PC-3 (cell line): ENCODE measurements at regions not wholly inside any gene's neighbourhood (a gene's known extent, or its start where the extent isn't known, plus 50 kb on each side); places are given as distances from the start of the nearest gene placed in this dataset.

Experiments
- EZH2 ChIP-seq: fragments of 300-600 bp; sonication (generic); IDR thresholded peaks from one replicate; pipeline ENCODE4 v1.6.1; 2017; ENCODE audit warnings: antibody characterized with exemption, mild to moderate bottlenecking, low read length; ENCODE audit not compliant: unreplicated experiment
- EZH2phosphoT487 ChIP-seq: fragments of 300-600 bp; sonication (generic); IDR thresholded peaks from 2 replicates; pipeline ENCODE4 v1.6.1; 2018; ENCODE audit warnings: mild to moderate bottlenecking, antibody characterized with exemption, low read length, borderline replicate concordance
- TF ChIP-seq, protein P1 (sequence below): fragments of 300-600 bp; sonication (generic); conservative IDR thresholded peaks from 2 replicates; pipeline ENCODE4 v1.5.1; 2017; ENCODE audit warnings: antibody characterized with exemption, low read depth, mild to moderate bottlenecking, low read length

DNA sequence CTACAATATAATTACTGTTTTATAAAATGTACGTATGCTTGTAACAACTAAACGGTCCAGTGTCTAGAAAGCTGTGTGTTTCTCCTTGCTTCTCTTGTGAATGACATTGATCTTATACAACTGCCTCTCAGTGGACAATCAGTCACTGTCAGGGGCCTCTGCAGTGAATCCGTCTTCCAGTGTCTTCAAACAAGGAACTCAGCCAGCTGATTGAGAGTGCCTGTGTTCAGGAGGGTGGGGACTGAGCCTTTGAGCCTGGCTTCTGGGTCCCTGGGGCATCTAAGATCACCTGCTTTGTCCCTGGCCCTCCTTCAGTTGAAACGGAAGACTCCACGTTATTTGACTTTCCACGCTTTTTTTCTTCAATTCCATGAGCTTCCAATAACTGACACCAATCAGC is 133.1 kb upstream of the SFSWAP start:
- TF ChIP-seq, protein P1, sequence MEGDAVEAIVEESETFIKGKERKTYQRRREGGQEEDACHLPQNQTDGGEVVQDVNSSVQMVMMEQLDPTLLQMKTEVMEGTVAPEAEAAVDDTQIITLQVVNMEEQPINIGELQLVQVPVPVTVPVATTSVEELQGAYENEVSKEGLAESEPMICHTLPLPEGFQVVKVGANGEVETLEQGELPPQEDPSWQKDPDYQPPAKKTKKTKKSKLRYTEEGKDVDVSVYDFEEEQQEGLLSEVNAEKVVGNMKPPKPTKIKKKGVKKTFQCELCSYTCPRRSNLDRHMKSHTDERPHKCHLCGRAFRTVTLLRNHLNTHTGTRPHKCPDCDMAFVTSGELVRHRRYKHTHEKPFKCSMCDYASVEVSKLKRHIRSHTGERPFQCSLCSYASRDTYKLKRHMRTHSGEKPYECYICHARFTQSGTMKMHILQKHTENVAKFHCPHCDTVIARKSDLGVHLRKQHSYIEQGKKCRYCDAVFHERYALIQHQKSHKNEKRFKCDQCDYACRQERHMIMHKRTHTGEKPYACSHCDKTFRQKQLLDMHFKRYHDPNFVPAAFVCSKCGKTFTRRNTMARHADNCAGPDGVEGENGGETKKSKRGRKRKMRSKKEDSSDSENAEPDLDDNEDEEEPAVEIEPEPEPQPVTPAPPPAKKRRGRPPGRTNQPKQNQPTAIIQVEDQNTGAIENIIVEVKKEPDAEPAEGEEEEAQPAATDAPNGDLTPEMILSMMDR = no peak
- no peak for TF ChIP-seq EZH2
- no peak for TF ChIP-seq EZH2phosphoT487
